GM23338 (cell line): ENCODE measurements at regions not wholly inside any gene's neighbourhood (a gene's known extent, or its start where the extent isn't known, plus 50 kb on each side); places are given as distances from the start of the nearest gene placed in this dataset.

Experiments
- ATAC-seq: fragments of 200-7000 bp; cut with Tn5 transposase; 3 replicates; pipeline ENCODE4 v1.9.1; 2020
- DNase-seq: peaks from one replicate; pipeline ENCODE4 v3.0.0-alpha.2; 2015; ENCODE audit warnings: low spot score
- H2AFZ ChIP-seq: fragments of 200-600 bp; sonication (generic); 2 replicates; pipeline ENCODE4 v1.8.0; 2016; ENCODE audit warnings: antibody characterized with exemption, mild to moderate bottlenecking, moderate library complexity
- H3F3A ChIP-seq: fragments of 200-600 bp; sonication (generic); replicated peaks from 2 replicates; pipeline ENCODE4 v1.8.0; 2017; ENCODE audit warnings: antibody characterized with exemption, mixed run types, low read depth
- H3K27ac ChIP-seq: fragments of 200-600 bp; sonication (generic); 2 replicates; pipeline ENCODE4 v1.6.1; 2016; ENCODE audit warnings: low read depth
- H3K27me3 ChIP-seq: fragments of 200-600 bp; sonication (generic); 2 replicates; pipeline ENCODE4 v1.8.0; 2016; ENCODE audit warnings: mild to moderate bottlenecking, mixed run types, moderate library complexity; ENCODE audit not compliant: insufficient read depth
- H3K36me3 ChIP-seq: fragments of 200-600 bp; sonication (generic); 2 replicates; pipeline ENCODE4 v1.8.0; 2016; ENCODE audit warnings: mild to moderate bottlenecking; ENCODE audit not compliant: insufficient read depth
- H3K4me1 ChIP-seq: fragments of 200-600 bp; sonication (generic); 2 replicates; pipeline ENCODE4 v1.8.0; 2016; ENCODE audit warnings: mild to moderate bottlenecking, moderate library complexity; ENCODE audit not compliant: insufficient read depth
- H3K4me2 ChIP-seq: fragments of 200-600 bp; sonication (generic); 2 replicates; pipeline ENCODE4 v1.7.1; 2017; ENCODE audit warnings: mixed run types
- H3K4me3 ChIP-seq: fragments of 200-600 bp; sonication (generic); 2 replicates; pipeline ENCODE4 v1.6.1; 2016; ENCODE audit warnings: mixed run types
- H3K79me2 ChIP-seq: fragments of 200-600 bp; sonication (generic); replicated peaks from 2 replicates; pipeline ENCODE4 v1.8.0; 2017; ENCODE audit warnings: mild to moderate bottlenecking; ENCODE audit not compliant: insufficient read depth
- H3K9me2 ChIP-seq: fragments of 200-600 bp; sonication (generic); 2 replicates; pipeline ENCODE4 v1.8.0; 2017; ENCODE audit not compliant: insufficient read depth
- H4K20me1 ChIP-seq: fragments of 200-600 bp; sonication (generic); replicated peaks from 2 replicates; pipeline ENCODE4 v1.8.0; 2017; ENCODE audit warnings: mild to moderate bottlenecking; ENCODE audit not compliant: insufficient read depth
- H3K27ac Mint-ChIP-seq: 2 replicates; pipeline ENCODE4 v1.8.0; 2020; ENCODE audit warnings: inconsistent platforms, mild to moderate bottlenecking, moderate library complexity, mixed read lengths
- H3K27me3 Mint-ChIP-seq: 3 replicates; pipeline ENCODE4 v1.8.0; 2022; ENCODE audit warnings: low read depth, mild to moderate bottlenecking, moderate library complexity, mixed read lengths, inconsistent platforms; ENCODE audit not compliant: insufficient read depth, poor library complexity
- H3K36me3 Mint-ChIP-seq: 3 replicates; pipeline ENCODE4 v1.8.0; 2021; ENCODE audit warnings: low read depth, mild to moderate bottlenecking, inconsistent platforms, moderate library complexity, mixed read lengths
- H3K4me1 Mint-ChIP-seq: 3 replicates; pipeline ENCODE4 v1.8.0; 2020; ENCODE audit warnings: mild to moderate bottlenecking, inconsistent platforms, mixed read lengths
- H3K4me3 Mint-ChIP-seq: 3 replicates; pipeline ENCODE4 v1.8.0; 2021; ENCODE audit warnings: moderate library complexity, mild to moderate bottlenecking, inconsistent platforms, mixed read lengths
- H3K9me3 Mint-ChIP-seq: 3 replicates; pipeline ENCODE4 v1.8.0; 2020; ENCODE audit warnings: moderate library complexity, mild to moderate bottlenecking, inconsistent platforms, mixed read lengths
- CREB1 ChIP-seq: fragments of 250-450 bp; sonication (Bioruptor Pico); IDR thresholded peaks from 2 replicates; pipeline ENCODE4 v1.5.0; 2020; ENCODE audit warnings: low read depth, mild to moderate bottlenecking, moderate library complexity
- EZH2 ChIP-seq: fragments of 200-600 bp; sonication (generic); IDR thresholded peaks from one replicate; pipeline ENCODE4 v1.8.0; 2017; ENCODE audit warnings: antibody characterized with exemption, mild to moderate bottlenecking, low read depth; ENCODE audit not compliant: unreplicated experiment
- EZH2phosphoT487 ChIP-seq: fragments of 200-600 bp; sonication (generic); IDR thresholded peaks from one replicate; pipeline ENCODE4 v1.8.1; 2018; ENCODE audit warnings: antibody characterized with exemption; ENCODE audit not compliant: unreplicated experiment
- JUNB ChIP-seq: IDR thresholded peaks from one replicate; pipeline ENCODE4 v1.6.1; 2016; ENCODE audit warnings: antibody characterized with exemption; ENCODE audit not compliant: unreplicated experiment
- NANOG ChIP-seq: IDR thresholded peaks from 2 replicates; pipeline ENCODE4 v1.6.1; 2016; ENCODE audit warnings: antibody characterized with exemption, borderline replicate concordance
- POLR2AphosphoS5 ChIP-seq: IDR thresholded peaks from 2 replicates; pipeline ENCODE4 v1.6.1; 2016; ENCODE audit warnings: antibody characterized with exemption, low read depth
- STAT1 ChIP-seq: IDR thresholded peaks from one replicate; pipeline ENCODE4 v1.6.1; 2016; ENCODE audit warnings: antibody characterized with exemption; ENCODE audit not compliant: unreplicated experiment
- ZNF114 ChIP-seq: fragments of 250-450 bp; sonication (Bioruptor Pico); IDR thresholded peaks from 2 replicates; pipeline ENCODE4 v1.5.0; 2020; ENCODE audit warnings: mild to moderate bottlenecking, moderate library complexity
- ZNF331 ChIP-seq: fragments of 250-450 bp; sonication (Bioruptor Pico); IDR thresholded peaks from 2 replicates; pipeline ENCODE4 v1.5.0; 2020; ENCODE audit warnings: low read depth, mild to moderate bottlenecking, moderate library complexity
- ZNF462 ChIP-seq: fragments of 250-450 bp; sonication (Bioruptor Pico); IDR thresholded peaks from 2 replicates; pipeline ENCODE4 v1.5.0; 2020; ENCODE audit warnings: mild to moderate bottlenecking, moderate library complexity

- H3K27me3 ChIP-seq, result no peaks in the 10 kb centered on the region
- H3K36me3 ChIP-seq, result no peaks in the 10 kb centered on the region
- no peak overlapping the region for H3K4me3 ChIP-seq
- no peaks in the 10 kb centered on the region for H3K4me1 Mint-ChIP-seq
- H3K36me3 Mint-ChIP-seq, result peaks cover 50% of the 10 kb centered on the region
- H3K27ac ChIP-seq, result no peak overlapping the region
- no peak overlapping the region for H2AFZ ChIP-seq
- no peak overlapping the region for H3K4me2 ChIP-seq
- H3K9me3 Mint-ChIP-seq, result no peaks in the 10 kb centered on the region; the same call in 1 of the 3 replicates
- H3K9me2 ChIP-seq, result no peaks in the 10 kb centered on the region
- H3K79me2 ChIP-seq, result no peaks in the 10 kb centered on the region
- no peaks in the 10 kb centered on the region for H4K20me1 ChIP-seq
- no peaks in the 10 kb centered on the region for H3K4me1 ChIP-seq
- H3K4me3 Mint-ChIP-seq, result no peak overlapping the region
- no peaks in the 10 kb centered on the region for H3F3A ChIP-seq
- ATAC-seq, result no peak
- TF ChIP-seq EZH2, result no peak
- H3K27me3 Mint-ChIP-seq, result no peaks in the 10 kb centered on the region
- DNase-seq, result no peak
- no peak overlapping the region for H3K27ac Mint-ChIP-seq
These were observed 74.2 kb downstream of the FZD10 start for GRCh38 chr12:130236446-130236845.

- H2AFZ ChIP-seq, result no peak overlapping the region
- no peak overlapping the region for H3K4me2 ChIP-seq
- Mint-ChIP-seq H3K9me3 (no peaks in the 10 kb centered on the region; the same call in 1 of the 3 replicates), H3K4me3 (no peak overlapping the region), H3K36me3 (peaks cover 53% of the 10 kb centered on the region), H3K27ac (no peak overlapping the region), H3K27me3 (peaks cover 2% of the 10 kb centered on the region), H3K4me1 (no peaks in the 10 kb centered on the region)
- no peaks in the 10 kb centered on the region for H3K27me3 ChIP-seq
- ATAC-seq (no peak), DNase-seq (no peak)
- H3K79me2 ChIP-seq, result no peaks in the 10 kb centered on the region
- no peak overlapping the region for H3K27ac ChIP-seq
- H3K4me1 ChIP-seq, result no peaks in the 10 kb centered on the region
- no peak for TF ChIP-seq POLR2AphosphoS5
- no peak for TF ChIP-seq EZH2phosphoT487
- TF ChIP-seq ZNF331 (CRISPR knock-in tag), result no peak
- no peaks in the 10 kb centered on the region for H3F3A ChIP-seq
- no peaks in the 10 kb centered on the region for H3K36me3 ChIP-seq
- no peaks in the 10 kb centered on the region for H3K9me2 ChIP-seq
- H4K20me1 ChIP-seq, result no peaks in the 10 kb centered on the region
- H3K4me3 ChIP-seq, result no peak overlapping the region
These were observed 78.7 kb downstream of the FZD10 start for GRCh38 chr12:130240831-130241590.

- ATAC-seq (no peak), DNase-seq (no peak)
- Histone ChIP-seq H3K9me2 (no peaks in the 10 kb centered on the region), H4K20me1 (no peaks in the 10 kb centered on the region), H3K4me2 (no peak overlapping the region), H3F3A (no peaks in the 10 kb centered on the region), H2AFZ (no peak overlapping the region), H3K4me3 (no peak overlapping the region), H3K4me1 (no peaks in the 10 kb centered on the region), H3K27ac (no peak overlapping the region), H3K79me2 (no peaks in the 10 kb centered on the region), H3K36me3 (no peaks in the 10 kb centered on the region), H3K27me3 (no peaks in the 10 kb centered on the region)
- Mint-ChIP-seq H3K27ac (no peak overlapping the region), H3K36me3 (peaks cover 47% of the 10 kb centered on the region), H3K27me3 (peaks cover 3% of the 10 kb centered on the region), H3K9me3 (no peaks in the 10 kb centered on the region; the same call in 1 of the 3 replicates), H3K4me1 (no peaks in the 10 kb centered on the region), H3K4me3 (no peak overlapping the region)
- TF ChIP-seq CREB1 (CRISPR knock-in tag) (no peak), POLR2AphosphoS5 (no peak), STAT1 (no peak), JUNB (no peak), NANOG (no peak), EZH2phosphoT487 (no peak), ZNF114 (no peak), ZNF462 (CRISPR knock-in tag) (no peak)
These were observed 80.2 kb downstream of the FZD10 start for GRCh38 chr12:130242506-130242905.
